Skin epidermis (tissue), 12 donors: ENCODE measurements at regions not wholly inside any gene's neighbourhood (a gene's known extent, or its start where the extent isn't known, plus 50 kb on each side); places are given as distances from the start of the nearest gene placed in this dataset.
"Not testable (repeated sequence)": the region's sequence is repeated elsewhere in the genome, so short reads cannot be mapped to it uniquely, and the experiment has no call there.

Source experiments
- H3K27ac ChIP-seq, 21 experiments: fragments of 200-600 bp; sonication (generic) in 11 of 21; one replicate each; pipeline ENCODE4 v1.5.0; 2020; ENCODE audit warnings: mild to moderate bottlenecking in 3 of 21, inconsistent platforms in 2 of 21, moderate library complexity in 2 of 21
- H3K4me3 ChIP-seq, 7 experiments: fragments of 200-600 bp; sonication (generic) in 2 of 7; one replicate each; pipeline ENCODE4 v1.5.0; 2020; ENCODE audit warnings: inconsistent platforms in 2 of 7, mild to moderate bottlenecking in 2 of 7, moderate library complexity in 1 of 7

- Histone ChIP-seq H3K27ac (no peak overlapping the region), H3K4me3 (no peak overlapping the region)
These were observed 102.5 kb upstream of the EEF2KMT start for GRCh38 chr16:5200123-5200522.

DNA sequence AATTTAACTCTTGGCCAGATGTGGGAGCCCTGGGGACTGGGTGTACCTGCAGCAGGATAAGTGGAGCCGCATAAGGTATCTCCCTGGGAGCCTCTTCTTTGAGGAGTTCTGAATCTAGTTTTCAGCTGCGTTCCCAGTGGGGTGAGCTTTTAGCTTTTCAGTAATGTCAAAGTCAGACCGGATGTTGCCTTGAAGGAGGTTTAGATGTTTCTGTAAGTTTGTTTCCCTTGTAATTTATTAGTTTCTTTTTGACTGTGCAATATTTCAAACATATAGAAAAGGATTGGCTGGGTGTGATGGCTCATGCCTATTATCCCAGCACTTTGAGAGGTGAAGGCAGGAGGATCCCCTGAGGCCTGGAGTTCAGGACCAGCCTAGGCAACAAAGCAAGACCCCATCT lies 98.6 kb upstream of the EEF2KMT start:
- H3K4me3 ChIP-seq: no peak overlapping the region

DNA sequence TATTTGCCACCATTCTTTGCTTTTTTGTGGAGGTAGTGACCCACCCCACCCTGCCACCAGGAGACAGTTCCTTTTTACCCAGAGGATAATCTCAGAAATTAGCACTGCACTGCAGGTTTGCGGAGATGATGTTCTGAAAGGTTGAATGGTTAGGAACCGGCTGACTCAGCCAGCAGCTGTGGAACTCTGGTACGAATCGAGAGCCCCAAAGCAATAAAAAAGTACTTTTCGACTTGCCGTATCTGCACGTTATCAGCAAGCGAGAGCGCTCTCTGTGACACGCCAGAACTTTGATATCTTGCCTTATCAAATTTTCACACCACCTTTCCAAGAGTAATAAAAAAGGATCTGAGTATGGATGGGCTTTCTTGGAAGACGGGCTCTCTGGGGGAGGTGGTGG lies 96.3 kb upstream of the EEF2KMT start:
- Histone ChIP-seq H3K4me3 (no peak overlapping the region), H3K27ac (no peak overlapping the region)

More for the DNA sequence above, 98.6 kb upstream of the EEF2KMT start:
- H3K27ac ChIP-seq: no peak overlapping the region

GRCh38 chr16:5188989-5189352 lies 91.4 kb upstream of the EEF2KMT start:
- no peak overlapping the region for H3K4me3 ChIP-seq
- no peak overlapping the region for H3K27ac ChIP-seq

- no peak overlapping the region for H3K27ac ChIP-seq
- no peak overlapping the region for H3K4me3 ChIP-seq
These were observed 90.9 kb upstream of the EEF2KMT start for GRCh38 chr16:5188318-5188988.

DNA sequence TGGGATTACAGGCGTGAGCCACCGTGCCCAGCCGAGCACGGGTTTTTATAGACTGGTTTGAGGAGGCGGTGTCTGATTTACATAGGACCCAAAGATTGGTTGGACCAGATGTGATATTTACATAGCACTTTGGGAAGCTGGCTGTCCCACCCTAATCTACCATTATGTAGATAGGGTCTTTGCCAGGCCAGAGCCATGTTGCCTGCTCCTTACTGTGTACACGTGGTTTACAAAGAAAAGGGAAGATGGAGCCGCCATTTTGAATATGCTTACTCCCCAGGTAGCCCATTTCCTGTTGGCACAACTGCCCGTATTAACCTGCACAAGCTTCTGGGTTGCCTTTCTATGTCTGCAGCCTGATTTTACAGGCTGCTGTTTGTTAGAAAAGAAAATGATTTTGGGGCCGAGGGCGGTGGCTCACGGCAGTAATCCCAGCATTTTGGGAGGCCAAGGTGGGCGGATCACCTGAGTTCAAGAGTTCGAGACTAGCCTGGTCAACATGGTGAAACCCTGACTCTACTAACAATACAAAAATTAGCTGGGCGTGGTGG lies 89.9 kb upstream of the EEF2KMT start:
- no peak overlapping the region for H3K4me3 ChIP-seq
- H3K27ac ChIP-seq: no peak overlapping the region

DNA sequence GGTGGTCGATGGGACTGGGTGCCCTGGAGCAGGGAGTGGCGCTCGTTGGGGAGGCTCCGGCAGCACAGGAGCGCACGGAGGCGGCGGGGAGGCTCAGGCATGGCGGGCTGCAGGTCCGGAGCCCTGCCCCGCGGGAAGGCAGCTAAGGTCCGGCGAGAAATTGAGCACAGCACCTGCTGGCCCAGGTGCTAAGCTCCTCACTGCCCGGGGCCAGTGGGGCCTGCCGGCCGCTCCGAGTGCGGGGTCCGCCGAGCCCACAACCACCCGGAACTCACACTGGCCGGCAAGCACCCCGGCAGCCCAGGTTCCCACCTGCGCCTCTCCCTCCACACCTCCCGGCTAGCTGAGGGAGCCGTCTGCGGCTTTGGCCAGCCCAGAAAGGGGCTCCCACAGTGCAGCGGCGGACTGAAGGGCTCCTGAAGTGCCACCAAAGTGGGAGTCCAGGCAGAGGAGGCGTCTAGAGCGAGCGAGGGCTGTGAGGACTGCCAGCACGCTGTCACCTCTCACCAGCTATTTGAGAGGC lies 88.8 kb upstream of the EEF2KMT start:
- Histone ChIP-seq H3K27ac (no peak overlapping the region), H3K4me3 (no peak overlapping the region)

DNA sequence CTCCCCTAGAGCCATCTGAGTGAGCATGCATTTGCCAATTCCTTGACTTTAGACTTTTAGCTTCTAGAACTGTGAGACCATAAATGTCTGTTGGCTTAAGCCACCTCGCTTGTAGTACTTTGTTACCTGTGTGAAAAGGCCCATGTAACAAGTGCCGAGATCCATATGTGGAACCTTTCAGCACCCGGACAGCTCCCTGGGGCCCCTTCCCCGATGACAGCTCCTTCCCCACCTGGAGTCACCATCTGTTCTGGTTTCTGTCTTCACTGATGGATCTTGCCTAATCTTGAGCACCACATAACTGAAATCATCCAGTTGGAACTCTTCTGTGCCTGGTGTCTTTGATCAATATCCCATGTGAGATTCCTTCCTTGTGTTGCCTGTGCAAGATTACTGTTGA lies 78.9 kb upstream of the EEF2KMT start:
- Histone ChIP-seq H3K4me3 (no peak overlapping the region), H3K27ac (no peak overlapping the region)

DNA sequence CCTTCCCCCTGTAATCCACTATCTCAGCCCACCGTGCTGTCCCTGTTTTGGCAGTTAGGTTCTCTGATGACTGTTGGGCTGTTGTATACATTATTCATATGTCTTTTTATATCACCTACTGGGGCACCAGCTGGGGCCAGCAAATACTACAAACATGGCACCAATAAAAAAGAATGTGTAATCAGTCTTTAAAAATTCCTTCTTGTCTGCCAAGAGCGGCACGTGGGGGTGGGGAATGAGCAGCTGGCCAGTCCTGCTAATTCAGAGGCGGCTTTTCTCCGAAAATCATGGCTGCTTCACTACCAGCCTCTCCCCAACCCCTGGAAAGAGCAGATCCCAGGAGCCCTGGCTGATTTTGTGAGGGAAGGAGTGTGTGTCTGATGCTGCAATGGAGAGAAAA lies 77.7 kb upstream of the EEF2KMT start:
- Histone ChIP-seq H3K27ac (no peak overlapping the region), H3K4me3 (no peak overlapping the region)

GRCh38 chr16:5166486-5166885 lies 68.9 kb upstream of the EEF2KMT start:
- no peak overlapping the region for H3K27ac ChIP-seq
- no peak overlapping the region for H3K4me3 ChIP-seq

GRCh38 chr16:5165429-5165828 lies 67.8 kb upstream of the EEF2KMT start:
- H3K27ac ChIP-seq, H3K4me3 ChIP-seq: not testable (repeated sequence)

- H3K27ac ChIP-seq, H3K4me3 ChIP-seq: not testable (repeated sequence)
These were observed 65.2 kb upstream of the EEF2KMT start for GRCh38 chr16:5162801-5163200.

DNA sequence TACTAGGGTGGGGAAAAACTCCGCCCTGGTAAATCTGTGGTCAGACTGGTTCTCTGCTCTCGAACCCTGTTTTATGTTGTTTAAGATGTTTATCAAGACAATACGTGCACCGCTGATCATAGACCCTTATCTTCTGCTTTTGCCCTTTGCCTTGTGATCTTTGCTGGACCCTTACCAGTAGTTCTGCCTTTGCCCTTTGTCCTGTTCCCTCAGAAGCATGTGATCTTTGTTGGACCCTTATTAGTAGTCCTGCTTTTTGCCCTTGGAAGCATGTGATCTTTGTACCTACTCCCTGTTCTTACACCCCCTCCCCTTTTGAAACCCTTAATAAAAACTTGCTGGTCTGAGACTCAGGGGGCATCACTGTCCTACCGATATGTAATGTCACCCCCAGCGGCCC lies 64.3 kb upstream of the EEF2KMT start:
- not testable (repeated sequence) for H3K4me3 ChIP-seq, H3K27ac ChIP-seq

GRCh38 chr16:5160010-5160409 lies 62.4 kb upstream of the EEF2KMT start:
- H3K27ac ChIP-seq, H3K4me3 ChIP-seq: not testable (repeated sequence)

GRCh38 chr16:5159537-5159936 lies 61.9 kb upstream of the EEF2KMT start:
- not testable (repeated sequence) for H3K4me3 ChIP-seq, H3K27ac ChIP-seq

DNA sequence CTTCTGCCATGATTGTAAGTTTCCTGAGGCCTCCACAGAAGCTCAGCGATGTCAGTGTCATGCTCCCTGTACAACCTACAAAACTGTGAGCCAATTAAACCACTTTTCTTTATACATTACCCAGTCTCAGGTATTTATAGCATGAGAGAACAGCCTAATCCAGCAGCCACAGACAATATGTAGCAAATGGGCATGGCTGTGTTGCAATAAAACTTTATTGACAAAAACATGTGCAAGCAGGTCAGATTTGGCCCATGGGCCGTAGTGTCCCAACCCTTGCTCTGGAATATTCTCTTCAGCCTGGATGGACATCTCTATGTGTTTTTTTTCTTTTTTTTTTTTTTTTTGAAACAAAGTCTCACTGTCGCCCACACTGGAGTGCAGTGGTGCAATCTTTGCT lies 60.9 kb upstream of the EEF2KMT start:
- Histone ChIP-seq H3K27ac (no peak overlapping the region), H3K4me3 (no peak overlapping the region)

DNA sequence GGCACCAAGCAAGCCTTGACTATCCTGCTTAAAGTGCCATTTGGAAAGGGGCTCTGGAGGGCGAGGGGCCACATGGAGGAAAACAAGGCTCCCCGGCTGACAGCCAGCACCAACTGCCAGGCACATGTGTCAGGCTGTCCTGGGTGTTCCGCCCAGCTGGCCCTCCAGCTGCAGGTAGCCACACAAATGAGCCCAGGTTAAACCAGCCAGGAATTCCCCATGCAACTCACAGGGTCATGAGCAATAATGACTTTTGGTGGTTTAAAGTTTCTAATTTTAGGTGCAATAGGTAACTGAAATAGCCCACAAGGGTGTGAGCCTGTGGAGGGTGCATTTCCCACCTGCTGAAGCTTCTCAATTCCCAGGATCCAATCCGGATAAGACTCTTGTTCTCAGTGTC lies 58.9 kb upstream of the EEF2KMT start:
- not testable (repeated sequence) for H3K27ac ChIP-seq

GRCh38 chr16:5154006-5154405 lies 56.4 kb upstream of the EEF2KMT start:
- H3K4me3 ChIP-seq, H3K27ac ChIP-seq: not testable (repeated sequence)

More for the DNA sequence above, 58.9 kb upstream of the EEF2KMT start:
- not testable (repeated sequence) for H3K4me3 ChIP-seq

- not testable (repeated sequence) for H3K4me3 ChIP-seq, H3K27ac ChIP-seq
These were observed 53.8 kb upstream of the EEF2KMT start for GRCh38 chr16:5151409-5151808.
